Pancreas (tissue), 10 donors: ENCODE measurements at regions not wholly inside any gene's neighbourhood (a gene's known extent, or its start where the extent isn't known, plus 50 kb on each side); places are given as distances from the start of the nearest gene placed in this dataset.

Experiments
- ATAC-seq, 4 donors: fragments of 200-7000 bp; cut with Tn5 transposase; one replicate each; pipeline versions ENCODE4 v1.8.0 to v1.9.1; 2020; ENCODE audit warnings: mild to moderate bottlenecking in 4 of 4, moderate library complexity in 4 of 4
- DNase-seq, 6 donors: peaks; one replicate each; pipeline ENCODE4 v3.0.0-alpha.2; 2020
- FAIRE-seq: peaks from 2 replicates; lab custom pipeline; 2012; peaks lifted over from hg19 to GRCh38; lab: Jason Lieb, UNC
- H3K27ac ChIP-seq, 4 donors: fragments of 200-600 bp; sonication (generic); 1 replicate in 3 of 4; 2 replicates in 1 of 4; pipeline versions ENCODE4 v1.5.0 to v1.8.0; 2020
- H3K27me3 ChIP-seq, 4 donors: fragments of 200-600 bp; one replicate each; pipeline ENCODE4 v1.8.0; 2021
- H3K36me3 ChIP-seq, 3 donors: fragments of 200-600 bp; sonication (generic) in 1 of 3; one replicate each; pipeline versions ENCODE4 v1.5.0 to v1.8.0; 2020 to 2021
- H3K4me1 ChIP-seq, 3 donors: fragments of 200-600 bp; one replicate each; pipeline ENCODE4 v1.8.0; 2021
- H3K4me3 ChIP-seq, 4 donors: fragments of 200-600 bp; sonication (generic) in 2 of 4; one replicate each; pipeline versions ENCODE4 v1.5.0 to v1.8.0; 2020 to 2021
- H3K9me3 ChIP-seq, 4 donors: fragments of 200-600 bp; one replicate each; pipeline ENCODE4 v1.8.0; 2021
- WGBS, 2 donors: extraction: QIAGEN DNeasy Blood & Tissue Kit; methylation state at CpG; one replicate each; pipeline ENCODE4 v1.1.7; 2013; 5-methylcytosine and 5-hydroxymethylcytosine counted together
- intact Hi-C, 3 donors: fragments of 100-400 bp; cut with DNase I; formaldehyde crosslinking; loops; one replicate each; pipeline versions ENCODE4 v1.11.1 to v1.14.2; 2022
- TF ChIP-seq, protein P1 (sequence below), 4 donors: fragments of 200-600 bp; sonication (generic) in 3 of 4; IDR thresholded peaks; one replicate each; pipeline versions ENCODE4 v1.5.0 to v1.8.0; 2021; ENCODE audit warnings: antibody characterized with exemption in 4 of 4
- donor health status: healthy with polysubstance abuse.
- donor health status: DM: no; HTN: no; CAD: no; lungs with moderate emphysema.
- donor health status: DM: no; HTN: no; CAD: no.
- donor health status: control.
- donor health status: control.
- donor health status: Bipolar disorder and iron deficiency.
- donor health status: DM: yes; HTN: yes; CAD: no.
- donor health status: DM: no; HTN: no; CAD: no.
- donor health status: DM: no; HTN: no; CAD: no.
- donor health status: DM: yes; HTN: yes; CAD: no.

GRCh38 chr10:44168478-44168877, 216.4 kb downstream of the CXCL12 start:
- intact Hi-C loops: no loop called here
- H3K27ac ChIP-seq: no peak overlapping the region
- no peaks in the 10 kb centered on the region for H3K27me3 ChIP-seq
- ATAC-seq (no peak), DNase-seq (no peak), FAIRE-seq (no peak)
- no peaks in the 10 kb centered on the region for H3K36me3 ChIP-seq
- TF ChIP-seq, protein P1, sequence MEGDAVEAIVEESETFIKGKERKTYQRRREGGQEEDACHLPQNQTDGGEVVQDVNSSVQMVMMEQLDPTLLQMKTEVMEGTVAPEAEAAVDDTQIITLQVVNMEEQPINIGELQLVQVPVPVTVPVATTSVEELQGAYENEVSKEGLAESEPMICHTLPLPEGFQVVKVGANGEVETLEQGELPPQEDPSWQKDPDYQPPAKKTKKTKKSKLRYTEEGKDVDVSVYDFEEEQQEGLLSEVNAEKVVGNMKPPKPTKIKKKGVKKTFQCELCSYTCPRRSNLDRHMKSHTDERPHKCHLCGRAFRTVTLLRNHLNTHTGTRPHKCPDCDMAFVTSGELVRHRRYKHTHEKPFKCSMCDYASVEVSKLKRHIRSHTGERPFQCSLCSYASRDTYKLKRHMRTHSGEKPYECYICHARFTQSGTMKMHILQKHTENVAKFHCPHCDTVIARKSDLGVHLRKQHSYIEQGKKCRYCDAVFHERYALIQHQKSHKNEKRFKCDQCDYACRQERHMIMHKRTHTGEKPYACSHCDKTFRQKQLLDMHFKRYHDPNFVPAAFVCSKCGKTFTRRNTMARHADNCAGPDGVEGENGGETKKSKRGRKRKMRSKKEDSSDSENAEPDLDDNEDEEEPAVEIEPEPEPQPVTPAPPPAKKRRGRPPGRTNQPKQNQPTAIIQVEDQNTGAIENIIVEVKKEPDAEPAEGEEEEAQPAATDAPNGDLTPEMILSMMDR (IDR thresholded peaks at IDR 0.05): no peak
- 62 to 65% methylated on average over 5 of the region's 5 CpGs for WGBS, 2 donors
- H3K4me3 ChIP-seq: no peak overlapping the region
- no peaks in the 10 kb centered on the region for H3K9me3 ChIP-seq
- peaks cover 0 to 13% (median 10%) of the 10 kb centered on the region in 3 donors for H3K4me1 ChIP-seq

- H3K9me3 ChIP-seq: no peaks in the 10 kb centered on the region
- intact Hi-C loops: no loop called here
- no peaks in the 10 kb centered on the region for H3K27me3 ChIP-seq
- peaks cover 0 to 11% (median 6%) of the 10 kb centered on the region in 3 donors for H3K4me1 ChIP-seq
- H3K36me3 ChIP-seq: no peaks in the 10 kb centered on the region
- DNase-seq (no peak), FAIRE-seq (no peak), ATAC-seq (no peak)
- H3K27ac ChIP-seq: no peak overlapping the region
- no peak overlapping the region for H3K4me3 ChIP-seq
- TF ChIP-seq, protein P1 (IDR thresholded peaks at IDR 0.05): no peak
- WGBS, 2 donors: 78 to 79% methylated on average over 6 of the region's 6 CpGs
Measured at GRCh38 chr10:44167752-44168151, 217.1 kb downstream of the CXCL12 start.

DNA sequence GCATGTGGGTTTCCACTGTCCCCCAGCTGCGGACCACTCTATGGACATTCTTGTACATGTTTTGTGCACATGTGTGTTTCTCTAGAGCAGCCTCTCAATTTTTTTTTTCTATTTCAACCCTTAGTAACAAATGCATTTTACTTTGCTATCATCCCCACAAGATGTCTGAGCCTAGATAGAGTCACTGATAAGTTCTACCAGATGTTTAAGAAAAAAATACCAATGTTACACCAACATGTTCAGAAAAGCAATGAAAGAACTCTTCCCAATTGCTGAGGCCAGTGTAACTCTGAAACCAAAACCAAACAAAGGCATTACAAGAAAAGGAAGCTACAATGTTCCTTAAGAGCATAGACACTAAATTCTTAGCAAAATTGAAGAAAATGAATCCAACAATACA, 218.5 kb downstream of the CXCL12 start:
- H3K9me3 ChIP-seq: no peaks in the 10 kb centered on the region
- TF ChIP-seq, protein P1 (IDR thresholded peaks at IDR 0.05): no peak
- no peak overlapping the region for H3K4me3 ChIP-seq
- DNase-seq (no peak), FAIRE-seq (no peak), ATAC-seq (no peak)
- no peaks in the 10 kb centered on the region for H3K36me3 ChIP-seq
- no peaks in the 10 kb centered on the region for H3K27me3 ChIP-seq
- H3K4me1 ChIP-seq: peaks cover 0 to 11% (median 6%) of the 10 kb centered on the region in 3 donors
- WGBS, 2 donors: 91 to 100% methylated on average over 1 of the region's 1 CpG
- no peak overlapping the region for H3K27ac ChIP-seq
- intact Hi-C loops: no loop called here

DNA sequence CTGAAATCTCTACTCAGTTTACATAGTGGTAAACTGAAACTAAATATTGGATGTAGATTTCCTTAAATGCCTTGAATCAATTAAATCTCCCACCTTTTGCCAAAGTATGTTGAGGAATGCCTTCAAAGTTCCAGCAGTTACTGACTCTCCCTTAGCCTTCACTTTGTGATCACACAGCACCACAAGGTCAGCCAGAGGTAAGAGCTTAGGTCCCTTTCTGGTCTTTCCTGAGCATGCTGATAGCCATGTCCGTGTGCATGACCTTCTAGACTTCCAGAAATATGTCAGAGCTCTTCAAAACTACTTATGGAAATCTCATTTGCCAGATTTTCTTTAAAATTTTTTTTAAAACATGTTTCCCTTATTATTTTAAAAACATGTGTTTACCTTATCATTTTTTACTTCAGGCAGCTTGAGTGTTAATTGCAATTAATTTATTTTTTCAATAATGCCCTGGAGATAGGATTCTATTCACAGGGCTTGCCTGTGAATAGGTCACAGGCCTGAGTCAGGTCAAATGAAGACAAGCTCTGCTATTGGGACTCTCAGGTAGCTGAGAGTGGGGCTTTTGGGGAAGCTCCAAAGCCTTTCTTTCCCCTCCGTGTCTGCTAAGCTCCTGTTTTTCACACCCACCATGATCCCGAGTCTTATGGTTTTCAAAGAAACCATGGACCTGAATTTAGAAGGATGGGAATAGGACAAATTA, 220.5 kb downstream of the CXCL12 start:
- Histone ChIP-seq H3K36me3 (no peaks in the 10 kb centered on the region), H3K27ac (no peak overlapping the region), H3K27me3 (no peaks in the 10 kb centered on the region), H3K4me3 (no peak overlapping the region), H3K9me3 (no peaks in the 10 kb centered on the region), H3K4me1 (peaks cover 0 to 11% (median 6%) of the 10 kb centered on the region in 3 donors)
- 72 to 75% methylated on average over 3 of the region's 3 CpGs for WGBS, 2 donors
- DNase-seq: no peak
- TF ChIP-seq, protein P1 (IDR thresholded peaks at IDR 0.05): no peak
- no peak for FAIRE-seq
- peak in 2 of 4 donors; percentile 54 to 84 for ATAC-seq
- intact Hi-C loops: no loop called here

DNA sequence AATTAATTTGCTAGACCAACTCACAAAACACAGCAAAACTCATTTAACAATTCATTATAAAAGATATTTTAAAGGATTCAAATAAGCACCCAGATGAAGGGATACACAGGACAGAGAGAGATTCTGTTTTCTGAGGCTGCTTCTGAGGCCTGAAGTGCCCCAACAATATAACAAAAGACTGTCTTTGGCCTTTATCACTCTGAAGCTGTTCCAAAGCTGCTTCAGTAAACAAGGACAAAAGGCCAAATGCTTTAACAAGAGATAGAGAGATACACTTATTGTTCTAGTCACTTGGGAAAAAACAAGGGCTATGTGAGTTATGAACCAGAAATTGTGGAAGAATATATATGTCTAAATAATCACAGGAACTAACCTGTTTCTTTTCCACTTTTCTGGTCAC, 223.7 kb downstream of the CXCL12 start:
- Histone ChIP-seq H3K27ac (no peak overlapping the region), H3K4me3 (no peak overlapping the region), H3K4me1 (peaks cover 0 to 11% (median 6%) of the 10 kb centered on the region in 3 donors), H3K36me3 (no peaks in the 10 kb centered on the region), H3K9me3 (no peaks in the 10 kb centered on the region), H3K27me3 (no peaks in the 10 kb centered on the region)
- ATAC-seq: no peak
- intact Hi-C loops: no loop called here
- no peak for DNase-seq
- TF ChIP-seq, protein P1 (IDR thresholded peaks at IDR 0.05): no peak
- FAIRE-seq: no peak
